Stimulated activated memory B cell treated with anti-CD40 and anti-IgM and Interleukin-4, amounts not matched to agents 10 μg/mL and 1 μg/mL and 100 μg/mL, for 72 hours (primary cell): ENCODE measurements at regions not wholly inside any gene's neighbourhood (a gene's known extent, or its start where the extent isn't known, plus 50 kb on each side); places are given as distances from the start of the nearest gene placed in this dataset.
A peak's percentile ranks its signal among the peaks of the same experiment; 100 is the strongest.
"Not testable (repeated sequence)": the region's sequence is repeated elsewhere in the genome, so short reads cannot be mapped to it uniquely, and the experiment has no call there.

Experiments used
- ATAC-seq: fragments of 150-1000 bp; cut with Tn5 transposase; 2 replicates; pipeline ENCODE4 v1.10.0; 2021
- H3K27ac Mint-ChIP-seq: one replicate; pipeline ENCODE4 v1.8.0; 2022; ENCODE audit warnings: mild to moderate bottlenecking, mixed read lengths
- H3K27me3 Mint-ChIP-seq: one replicate; pipeline ENCODE4 v1.8.0; 2022; ENCODE audit warnings: mixed read lengths
- H3K36me3 Mint-ChIP-seq: one replicate; pipeline ENCODE4 v1.8.0; 2022; ENCODE audit warnings: mixed read lengths
- H3K4me1 Mint-ChIP-seq: one replicate; pipeline ENCODE4 v1.8.0; 2022; ENCODE audit warnings: mixed read lengths
- H3K4me3 Mint-ChIP-seq: one replicate; pipeline ENCODE4 v1.8.0; 2022; ENCODE audit warnings: mild to moderate bottlenecking, moderate library complexity, mixed read lengths
- H3K9me3 Mint-ChIP-seq: one replicate; pipeline ENCODE4 v1.8.0; 2022; ENCODE audit warnings: mixed read lengths

DNA sequence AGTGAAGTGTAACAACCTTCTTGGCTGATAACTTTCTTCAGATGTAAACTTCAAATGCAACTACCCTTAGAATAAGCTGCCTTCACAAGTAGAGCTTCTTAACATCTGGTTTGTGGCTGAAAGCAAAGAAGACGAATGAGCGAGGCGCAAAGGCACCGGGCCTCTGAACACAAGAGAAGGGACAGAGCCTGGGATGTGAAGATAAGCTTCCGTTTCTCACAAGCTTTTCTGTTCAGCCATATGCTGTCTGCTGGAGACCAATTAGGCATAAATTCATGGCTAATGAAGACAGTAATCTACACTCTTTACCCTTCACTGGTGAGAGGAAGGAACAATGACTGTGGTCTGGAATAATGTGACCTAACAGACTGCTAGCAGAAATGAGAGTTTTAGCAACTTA, 195.2 kb downstream of the ATXN7L3B start:
- no peak for ATAC-seq
- Mint-ChIP-seq H3K9me3 (peaks cover 2% of the 10 kb centered on the region), H3K27me3 (no peaks in the 10 kb centered on the region), H3K4me3 (no peak overlapping the region), H3K36me3 (no peaks in the 10 kb centered on the region), H3K27ac (no peak overlapping the region), H3K4me1 (no peaks in the 10 kb centered on the region)

DNA sequence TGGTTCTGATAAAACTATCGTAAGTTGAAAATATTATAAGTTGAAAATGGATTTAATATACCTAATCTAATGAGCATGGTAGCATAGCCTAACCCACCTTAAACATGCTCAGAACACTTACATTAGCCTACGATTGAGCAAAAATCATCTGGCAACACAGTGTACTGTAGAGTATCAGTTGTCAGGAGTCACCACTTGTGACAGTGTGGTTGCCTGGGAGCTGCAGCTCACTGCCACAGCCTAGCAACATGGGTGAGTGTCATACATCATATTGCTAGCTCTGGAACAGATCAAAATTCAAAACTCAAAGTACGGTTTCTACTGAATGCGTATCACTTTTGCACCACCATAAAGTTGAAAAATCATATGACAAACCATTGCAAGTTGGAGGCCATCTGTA, 203.5 kb downstream of the ATXN7L3B start:
- Mint-ChIP-seq H3K9me3 (peaks cover 3% of the 10 kb centered on the region), H3K36me3 (no peaks in the 10 kb centered on the region), H3K4me1 (no peaks in the 10 kb centered on the region), H3K27ac (no peak overlapping the region), H3K4me3 (no peak overlapping the region), H3K27me3 (no peaks in the 10 kb centered on the region)
- no peak for ATAC-seq

DNA sequence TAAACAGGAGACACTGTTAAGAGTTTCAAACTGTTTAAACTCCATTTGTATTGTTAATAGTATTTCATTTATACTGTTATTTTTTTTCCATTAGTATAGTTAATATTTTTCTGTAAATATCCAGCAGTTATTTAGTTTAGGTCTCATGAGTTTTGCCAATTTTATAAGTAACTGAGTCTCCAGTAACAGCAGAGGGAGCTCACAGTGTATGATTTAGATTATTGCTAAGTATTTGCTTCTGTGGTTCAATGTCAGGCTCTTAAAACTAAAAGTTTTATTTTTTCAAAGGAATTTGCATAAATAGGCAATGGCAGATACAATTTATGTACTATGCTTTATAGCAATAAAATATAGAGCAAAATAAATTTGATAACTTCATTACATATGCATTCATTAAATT, 209.7 kb downstream of the ATXN7L3B start:
- Mint-ChIP-seq H3K9me3 (peaks cover 4% of the 10 kb centered on the region), H3K27ac (no peak overlapping the region)
- no peak for ATAC-seq

DNA sequence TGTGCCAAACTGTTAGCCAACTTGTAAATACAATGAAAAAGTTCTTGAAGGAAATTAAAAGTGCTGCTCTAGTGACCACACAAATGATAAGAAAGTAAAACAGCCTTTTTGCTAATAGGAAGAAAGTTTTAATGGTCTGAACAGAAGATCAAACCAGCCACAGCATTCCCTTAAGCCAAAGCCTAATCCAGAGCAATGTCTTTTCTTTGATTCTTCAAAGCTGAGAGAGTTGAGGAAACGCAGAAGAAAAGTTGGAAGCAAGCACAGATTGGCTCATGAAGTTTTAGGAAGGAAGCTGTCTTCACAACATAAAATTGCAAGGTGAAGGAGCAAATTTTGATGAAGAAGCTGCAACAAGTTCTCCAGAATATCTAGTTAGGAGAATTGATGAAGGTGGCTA, 213.8 kb downstream of the ATXN7L3B start:
- H3K27me3 Mint-ChIP-seq, result no peaks in the 10 kb centered on the region
- no peaks in the 10 kb centered on the region for H3K4me1 Mint-ChIP-seq
- no peak overlapping the region for H3K4me3 Mint-ChIP-seq
- no peak for ATAC-seq
- no peak overlapping the region for H3K27ac Mint-ChIP-seq
- peaks cover 3% of the 10 kb centered on the region for H3K9me3 Mint-ChIP-seq
- H3K36me3 Mint-ChIP-seq, result no peaks in the 10 kb centered on the region

More for the DNA sequence above, 209.7 kb downstream of the ATXN7L3B start:
- H3K36me3 Mint-ChIP-seq, result no peaks in the 10 kb centered on the region
- no peak overlapping the region for H3K4me3 Mint-ChIP-seq
- no peaks in the 10 kb centered on the region for H3K27me3 Mint-ChIP-seq
- no peaks in the 10 kb centered on the region for H3K4me1 Mint-ChIP-seq

DNA sequence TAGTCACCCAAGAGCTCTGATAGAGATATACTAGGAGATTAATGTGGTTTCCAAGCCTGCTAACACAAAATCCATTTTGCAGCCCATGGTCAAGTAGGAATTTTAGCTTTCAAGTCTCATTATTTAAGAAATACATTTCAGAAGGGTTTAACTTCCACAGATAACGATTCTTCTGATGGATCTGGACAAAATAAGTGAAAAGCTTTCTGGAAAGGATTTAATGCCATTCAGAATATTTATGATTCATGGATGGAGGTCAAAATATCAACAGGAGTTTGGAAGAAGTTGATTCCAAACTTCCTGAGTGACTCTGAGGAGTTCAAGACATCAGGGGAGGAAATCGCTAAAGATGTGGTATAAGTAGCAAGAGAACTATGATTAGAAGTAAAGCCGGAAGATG, 214.6 kb downstream of the ATXN7L3B start:
- Mint-ChIP-seq H3K36me3 (no peaks in the 10 kb centered on the region), H3K27me3 (no peaks in the 10 kb centered on the region), H3K4me3 (no peak overlapping the region), H3K27ac (no peak overlapping the region), H3K4me1 (no peaks in the 10 kb centered on the region), H3K9me3 (peaks cover 7% of the 10 kb centered on the region)
- ATAC-seq, result no peak

DNA sequence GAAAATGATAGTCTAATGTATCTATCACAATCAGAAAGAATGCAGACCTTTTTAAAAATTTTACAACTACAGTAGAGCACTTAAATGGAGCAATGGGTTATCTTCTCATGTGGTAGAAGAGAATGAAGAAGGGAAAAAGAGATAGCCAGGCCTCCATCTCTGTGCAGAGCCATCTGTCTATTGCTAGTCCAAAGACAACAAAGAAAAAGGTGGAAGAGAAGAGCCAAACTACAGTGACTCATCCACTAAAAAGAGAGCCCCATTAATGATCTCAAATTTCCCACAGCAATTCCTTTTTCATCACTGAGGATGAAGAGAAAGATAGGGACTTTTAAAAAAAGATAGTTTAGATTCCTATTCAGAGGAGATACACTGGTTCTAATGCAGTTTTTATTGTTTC, 232.9 kb downstream of the ATXN7L3B start:
- Mint-ChIP-seq H3K27me3 (no peaks in the 10 kb centered on the region), H3K4me1 (no peaks in the 10 kb centered on the region), H3K36me3 (no peaks in the 10 kb centered on the region), H3K27ac (no peak overlapping the region), H3K4me3 (no peak overlapping the region), H3K9me3 (no peaks in the 10 kb centered on the region)
- ATAC-seq, result no peak

DNA sequence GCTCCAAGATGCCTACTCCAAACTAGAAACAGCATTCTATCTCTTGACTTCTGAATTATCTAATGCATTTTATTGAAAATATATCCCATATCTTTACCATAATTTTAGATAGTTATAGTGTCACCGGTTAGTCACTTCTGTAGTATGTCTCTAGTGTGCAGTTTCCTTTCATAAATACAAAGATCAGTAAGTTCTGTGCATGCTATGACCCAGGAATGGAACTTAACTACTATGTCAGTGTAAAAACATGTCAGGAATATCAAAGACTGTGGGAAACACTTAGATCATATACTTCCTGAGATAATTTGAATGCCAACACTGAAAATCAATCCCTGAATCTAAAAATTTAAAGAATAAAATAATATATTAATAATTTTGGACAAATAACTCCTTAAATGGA, 237.6 kb downstream of the ATXN7L3B start:
- Mint-ChIP-seq H3K4me1 (no peaks in the 10 kb centered on the region), H3K4me3 (no peak overlapping the region), H3K27me3 (no peaks in the 10 kb centered on the region), H3K9me3 (peaks cover 3% of the 10 kb centered on the region), H3K36me3 (no peaks in the 10 kb centered on the region), H3K27ac (no peak overlapping the region)
- no peak for ATAC-seq

DNA sequence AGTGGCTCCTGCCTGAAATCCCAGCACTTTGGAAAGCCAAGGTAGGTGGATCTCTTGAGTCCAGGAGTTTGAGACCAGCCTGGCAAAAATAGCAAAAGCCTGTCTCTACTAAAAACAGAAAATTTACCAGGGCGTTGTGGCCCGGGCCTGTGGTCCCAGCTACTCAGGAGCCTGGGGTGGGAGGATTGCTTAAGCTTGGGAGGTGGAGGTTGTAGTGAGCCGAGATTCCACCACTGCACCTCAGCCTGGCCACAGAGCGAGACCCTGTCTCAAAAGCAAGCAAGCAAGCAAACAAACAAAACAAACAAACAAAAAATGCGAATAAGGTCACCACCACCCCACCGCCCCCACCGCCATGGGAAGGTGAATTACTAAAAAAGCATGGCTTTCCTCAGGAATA, 238.7 kb downstream of the ATXN7L3B start:
- H3K27ac Mint-ChIP-seq, result no peak overlapping the region
- ATAC-seq, result no peak
- no peaks in the 10 kb centered on the region for H3K27me3 Mint-ChIP-seq

DNA sequence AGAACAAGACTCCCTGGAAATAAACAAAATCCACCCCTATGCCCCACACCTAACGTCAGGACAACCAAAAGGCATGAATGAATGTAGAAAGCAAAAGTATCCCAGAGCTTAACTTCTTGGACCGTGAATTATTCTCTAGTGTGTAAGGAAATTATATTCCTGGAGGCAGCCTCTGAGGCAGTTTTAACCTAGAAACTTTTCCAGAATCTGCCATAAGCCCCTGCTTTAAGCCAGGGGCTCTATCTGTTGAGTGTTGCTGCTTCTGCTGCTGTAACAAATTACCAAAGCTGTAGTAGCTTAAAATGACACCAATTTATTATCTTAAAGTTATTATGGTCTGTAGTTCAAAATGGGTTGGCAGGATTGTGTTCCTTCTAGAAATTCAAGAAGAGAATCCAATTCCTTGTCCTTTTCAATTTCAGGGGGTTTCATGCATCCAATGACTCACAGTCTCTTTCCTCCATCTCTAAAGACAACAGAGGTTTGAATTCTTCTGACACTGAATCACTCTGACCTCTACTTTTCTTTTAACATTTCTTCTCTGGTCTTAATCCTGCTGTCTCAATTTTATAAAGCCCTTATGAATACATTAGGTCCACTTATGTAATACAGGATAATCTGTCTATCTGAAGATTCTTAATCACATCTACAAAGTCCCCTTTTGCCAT, 242.7 kb downstream of the ATXN7L3B start:
- no peak for ATAC-seq
- Mint-ChIP-seq H3K4me1 (no peaks in the 10 kb centered on the region), H3K36me3 (no peaks in the 10 kb centered on the region), H3K9me3 (peaks cover 3% of the 10 kb centered on the region), H3K4me3 (no peak overlapping the region), H3K27ac (no peak overlapping the region), H3K27me3 (no peaks in the 10 kb centered on the region)

More for the DNA sequence above, 238.7 kb downstream of the ATXN7L3B start:
- no peak overlapping the region for H3K4me3 Mint-ChIP-seq
- H3K36me3 Mint-ChIP-seq, result no peaks in the 10 kb centered on the region
- H3K9me3 Mint-ChIP-seq, result peaks cover 3% of the 10 kb centered on the region
- no peaks in the 10 kb centered on the region for H3K4me1 Mint-ChIP-seq

DNA sequence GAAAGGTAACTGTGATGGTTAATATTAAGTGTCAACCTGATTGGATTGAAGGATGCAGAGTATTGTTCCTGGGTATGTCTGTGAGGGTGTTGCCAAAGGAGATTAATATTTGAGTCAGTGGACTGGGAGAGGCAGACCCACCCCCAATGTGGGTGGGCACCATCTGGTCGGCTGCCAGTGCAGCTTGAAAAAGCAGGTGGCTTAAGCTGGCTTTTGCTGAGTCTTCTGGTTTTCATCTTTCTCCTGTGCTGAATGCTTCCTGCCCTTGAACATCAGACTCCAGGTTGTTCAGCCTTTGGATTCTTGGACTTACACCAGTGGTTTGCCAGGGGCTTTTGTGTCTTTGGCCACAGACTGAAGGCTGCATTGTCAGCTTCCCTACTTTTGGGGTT, 243.2 kb downstream of the ATXN7L3B start:
- H3K27me3 Mint-ChIP-seq, H3K27ac Mint-ChIP-seq, H3K4me1 Mint-ChIP-seq, H3K4me3 Mint-ChIP-seq, H3K36me3 Mint-ChIP-seq, ATAC-seq, H3K9me3 Mint-ChIP-seq: not testable (repeated sequence)

DNA sequence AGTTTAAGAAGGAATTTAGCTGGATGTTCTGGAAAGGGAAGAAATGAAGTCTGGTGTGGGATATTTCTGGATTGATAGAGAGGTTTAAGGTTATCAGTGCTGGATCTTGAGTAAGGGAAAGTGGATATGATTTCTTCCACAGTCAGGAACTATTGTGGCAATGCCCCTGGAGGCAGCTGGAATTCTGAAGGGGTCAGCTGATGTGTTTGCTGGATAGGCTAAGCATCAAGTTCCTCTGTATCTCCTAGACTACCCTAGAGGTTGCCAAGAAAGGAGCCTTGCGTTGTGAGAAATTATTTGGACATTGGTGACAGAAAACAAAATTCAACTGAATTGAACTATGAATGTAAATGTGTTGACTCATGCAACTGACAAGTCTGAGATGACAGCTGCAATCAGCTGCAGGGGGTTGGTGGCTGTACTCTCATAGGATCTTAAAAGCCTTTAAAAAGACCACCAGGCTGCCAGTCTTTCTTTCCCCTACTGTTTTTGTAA, 244.4 kb downstream of the ATXN7L3B start:
- ATAC-seq, result no peak
- H3K4me1 Mint-ChIP-seq, result no peaks in the 10 kb centered on the region
- no peak overlapping the region for H3K4me3 Mint-ChIP-seq

DNA sequence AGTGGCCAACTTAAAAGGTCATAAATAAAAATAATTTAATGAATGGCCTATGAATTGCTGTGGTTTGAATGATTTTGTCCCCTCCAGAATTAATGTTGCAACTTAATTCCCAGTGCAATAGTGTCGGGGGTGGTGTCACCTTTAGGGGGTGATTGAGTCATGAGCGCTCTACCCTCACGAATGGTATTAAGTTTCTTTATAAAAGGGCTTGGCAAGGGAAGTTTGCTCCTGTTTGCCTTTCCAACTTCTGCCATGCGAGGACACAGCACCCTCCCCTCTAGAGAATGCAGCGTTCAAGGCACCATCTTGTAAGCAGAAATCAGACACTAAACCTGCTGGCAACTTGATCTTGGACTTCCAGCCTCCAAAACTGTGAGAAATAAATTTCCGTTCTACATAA, 253.3 kb downstream of the ATXN7L3B start:
- Mint-ChIP-seq H3K36me3 (no peaks in the 10 kb centered on the region), H3K4me1 (no peaks in the 10 kb centered on the region), H3K27ac (no peak overlapping the region), H3K4me3 (no peak overlapping the region), H3K9me3 (no peaks in the 10 kb centered on the region), H3K27me3 (no peaks in the 10 kb centered on the region)
- no peak for ATAC-seq

More for the DNA sequence above, 244.4 kb downstream of the ATXN7L3B start:
- Mint-ChIP-seq H3K27ac (no peak overlapping the region), H3K27me3 (no peaks in the 10 kb centered on the region), H3K36me3 (no peaks in the 10 kb centered on the region), H3K9me3 (no peaks in the 10 kb centered on the region)

DNA sequence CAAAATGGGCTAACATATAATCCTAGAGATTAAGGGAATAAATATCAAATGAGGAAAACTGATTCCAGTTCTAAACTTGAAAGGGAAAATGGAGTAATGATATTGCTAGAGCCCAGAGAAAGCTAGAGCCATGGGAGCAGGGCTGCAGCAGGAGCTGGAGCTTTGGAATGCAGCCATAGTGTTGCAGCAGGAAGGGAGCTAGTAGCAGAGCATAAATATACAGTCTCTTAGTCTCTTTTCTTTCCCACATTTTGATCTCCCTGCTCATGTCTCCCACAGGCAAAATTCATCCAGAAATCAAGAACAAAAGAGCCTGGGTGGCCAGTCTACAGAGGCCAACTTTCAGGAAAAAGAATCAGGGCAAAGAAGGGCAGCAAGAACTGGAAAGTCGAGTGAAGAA, 253.7 kb downstream of the ATXN7L3B start:
- H3K4me3 Mint-ChIP-seq, result no peak overlapping the region

DNA sequence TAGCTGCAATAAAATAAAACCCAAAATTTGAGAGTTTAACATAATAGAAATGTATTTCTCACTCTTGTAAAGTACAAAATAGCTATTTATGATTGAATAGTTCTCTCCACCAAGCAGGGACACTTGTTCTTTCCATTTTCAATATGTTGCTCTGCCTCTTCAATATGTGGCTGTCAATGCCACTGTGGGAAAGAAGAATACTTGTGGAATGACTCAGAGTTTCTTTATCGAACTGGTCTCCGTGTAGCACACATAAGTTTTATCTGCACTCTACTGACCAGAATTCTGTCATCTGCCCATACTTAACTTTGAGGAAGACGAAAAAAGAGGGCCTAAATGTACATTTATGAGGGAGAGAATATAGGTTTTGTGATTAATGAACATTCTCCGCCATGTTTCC, 256.9 kb downstream of the ATXN7L3B start:
- no peak overlapping the region for H3K4me3 Mint-ChIP-seq
- no peaks in the 10 kb centered on the region for H3K4me1 Mint-ChIP-seq
- peaks cover 2% of the 10 kb centered on the region for H3K9me3 Mint-ChIP-seq
- ATAC-seq, result no peak
- H3K27me3 Mint-ChIP-seq, result no peaks in the 10 kb centered on the region
- H3K36me3 Mint-ChIP-seq, result no peaks in the 10 kb centered on the region
- H3K27ac Mint-ChIP-seq, result no peak overlapping the region

More for the DNA sequence above, 253.7 kb downstream of the ATXN7L3B start:
- Mint-ChIP-seq H3K36me3 (no peaks in the 10 kb centered on the region), H3K9me3 (no peaks in the 10 kb centered on the region), H3K27ac (no peak overlapping the region), H3K4me1 (no peaks in the 10 kb centered on the region), H3K27me3 (no peaks in the 10 kb centered on the region)
- ATAC-seq, result no peak

DNA sequence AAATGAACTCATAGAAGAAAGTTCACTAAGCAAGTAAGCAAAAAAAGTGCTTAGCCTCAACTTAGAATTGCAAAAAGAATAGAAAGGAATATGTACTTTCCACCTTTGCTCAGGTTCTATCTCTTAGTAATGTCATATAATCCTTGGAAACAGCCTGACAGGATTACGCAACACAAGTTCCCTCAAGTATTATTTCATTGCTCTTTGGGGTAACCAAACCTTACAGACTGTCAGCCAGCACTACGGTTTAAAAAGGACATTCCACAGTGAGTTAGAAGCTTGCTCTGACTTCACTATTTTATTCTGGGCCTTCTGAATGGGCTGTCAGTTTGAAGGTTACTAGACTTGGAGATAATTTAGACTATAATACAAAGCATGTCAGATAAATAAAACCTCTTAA, 264.0 kb downstream of the ATXN7L3B start:
- H3K27me3 Mint-ChIP-seq, result no peaks in the 10 kb centered on the region
- no peaks in the 10 kb centered on the region for H3K4me1 Mint-ChIP-seq
- no peak overlapping the region for H3K4me3 Mint-ChIP-seq
- H3K27ac Mint-ChIP-seq, result no peak overlapping the region
- no peaks in the 10 kb centered on the region for H3K36me3 Mint-ChIP-seq
- ATAC-seq, result no peak
- H3K9me3 Mint-ChIP-seq, result peaks cover 2% of the 10 kb centered on the region

DNA sequence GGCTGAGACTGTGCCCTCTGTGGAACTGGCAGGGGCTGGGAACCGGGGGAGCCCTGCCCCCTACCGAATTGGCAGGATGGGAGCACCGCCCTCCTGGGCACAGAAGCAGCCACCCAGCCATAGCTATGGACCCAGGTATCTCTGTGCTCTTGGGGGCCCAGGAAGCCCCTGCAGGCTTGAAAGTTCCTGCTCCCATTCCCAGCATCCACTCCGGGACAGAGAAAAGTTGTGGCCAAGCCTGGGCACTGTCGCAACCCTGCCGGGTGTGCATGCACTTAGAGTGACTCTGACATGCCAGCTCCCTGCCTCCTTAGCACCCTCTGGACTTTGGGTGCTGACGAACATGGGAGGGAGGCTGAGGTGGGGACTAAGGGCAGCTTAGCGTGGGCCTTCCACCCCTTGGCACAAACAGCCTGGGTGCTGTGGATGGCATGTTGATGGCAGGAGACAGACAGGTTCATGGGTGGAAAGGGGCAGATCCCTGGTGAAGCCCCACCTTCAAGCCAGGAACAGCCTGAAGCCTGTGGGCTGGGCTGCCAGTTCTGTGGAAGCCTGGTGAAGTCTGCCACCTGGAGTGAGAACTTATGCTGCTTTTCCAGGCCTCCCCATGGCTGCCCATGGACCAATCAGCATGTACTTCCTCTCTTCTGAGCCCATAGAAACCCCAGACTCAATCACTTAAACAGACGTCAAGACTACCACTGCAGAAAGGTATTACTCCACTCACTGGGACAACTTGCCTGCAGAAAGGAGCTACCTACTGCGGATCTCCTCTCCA, 279.0 kb downstream of the ATXN7L3B start:
- H3K36me3 Mint-ChIP-seq, result no peaks in the 10 kb centered on the region
- H3K27ac Mint-ChIP-seq, result no peak overlapping the region
- H3K27me3 Mint-ChIP-seq, result no peaks in the 10 kb centered on the region
- H3K9me3 Mint-ChIP-seq, result peaks cover 6% of the 10 kb centered on the region
- no peaks in the 10 kb centered on the region for H3K4me1 Mint-ChIP-seq
- no peak overlapping the region for H3K4me3 Mint-ChIP-seq
- ATAC-seq, result peak; percentile 46
